PFSK-1 (cell line): ENCODE measurements at regions not wholly inside any gene's neighbourhood (a gene's known extent, or its start where the extent isn't known, plus 50 kb on each side); places are given as distances from the start of the nearest gene placed in this dataset.

ENCODE experiments used
- POLR2AphosphoS5 ChIP-seq: IDR thresholded peaks from 2 replicates; pipeline ENCODE4 v1.6.1; 2012; ENCODE audit warnings: low read depth, mild to moderate bottlenecking, control low read depth, low read length, moderate library complexity
- SIN3A ChIP-seq: IDR thresholded peaks from 2 replicates; pipeline ENCODE4 v1.6.1; 2012; ENCODE audit warnings: mild to moderate bottlenecking, low read length, moderate library complexity, borderline replicate concordance; ENCODE audit not compliant: insufficient read depth
- TAF1 ChIP-seq: IDR thresholded peaks from 2 replicates; pipeline ENCODE4 v1.6.1; 2012; ENCODE audit warnings: low read length, control low read depth, borderline replicate concordance; ENCODE audit not compliant: insufficient read depth
- TF ChIP-seq, protein P1 (sequence below), 2 experiments: IDR thresholded peaks; 2 replicates each; pipeline versions ENCODE4 v1.6.1 to v1.8.0; 2011 to 2012; ENCODE audit warnings: low read depth in 2 of 2, low read length in 2 of 2, control low read depth in 1 of 2, inconsistent platforms in 1 of 2, mild to moderate bottlenecking in 1 of 2, moderate library complexity in 1 of 2; ENCODE audit not compliant: insufficient read depth in 1 of 2

DNA sequence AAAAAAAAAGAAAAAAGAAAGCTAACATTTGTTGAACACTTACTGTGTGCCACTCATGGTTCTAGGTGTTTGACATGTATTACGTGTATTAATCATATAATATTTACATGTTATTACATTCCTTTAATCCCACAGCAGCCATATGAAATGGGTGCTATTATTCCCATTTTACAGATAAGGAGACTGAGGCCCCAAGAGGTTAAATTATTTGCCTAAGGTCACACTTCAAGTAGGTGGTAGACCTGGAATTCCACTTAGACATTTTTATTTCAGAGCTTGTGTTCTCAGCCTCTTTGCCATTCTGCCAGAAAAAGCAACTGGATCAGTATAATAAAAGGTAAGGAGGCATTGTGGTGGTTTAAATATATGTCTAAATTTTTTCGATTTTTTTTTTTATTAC is 55.1 kb upstream of the HS3ST4 start:
- no peak for TF ChIP-seq TAF1
- no peak for TF ChIP-seq POLR2AphosphoS5
- no peak for TF ChIP-seq SIN3A
- TF ChIP-seq, protein P1, sequence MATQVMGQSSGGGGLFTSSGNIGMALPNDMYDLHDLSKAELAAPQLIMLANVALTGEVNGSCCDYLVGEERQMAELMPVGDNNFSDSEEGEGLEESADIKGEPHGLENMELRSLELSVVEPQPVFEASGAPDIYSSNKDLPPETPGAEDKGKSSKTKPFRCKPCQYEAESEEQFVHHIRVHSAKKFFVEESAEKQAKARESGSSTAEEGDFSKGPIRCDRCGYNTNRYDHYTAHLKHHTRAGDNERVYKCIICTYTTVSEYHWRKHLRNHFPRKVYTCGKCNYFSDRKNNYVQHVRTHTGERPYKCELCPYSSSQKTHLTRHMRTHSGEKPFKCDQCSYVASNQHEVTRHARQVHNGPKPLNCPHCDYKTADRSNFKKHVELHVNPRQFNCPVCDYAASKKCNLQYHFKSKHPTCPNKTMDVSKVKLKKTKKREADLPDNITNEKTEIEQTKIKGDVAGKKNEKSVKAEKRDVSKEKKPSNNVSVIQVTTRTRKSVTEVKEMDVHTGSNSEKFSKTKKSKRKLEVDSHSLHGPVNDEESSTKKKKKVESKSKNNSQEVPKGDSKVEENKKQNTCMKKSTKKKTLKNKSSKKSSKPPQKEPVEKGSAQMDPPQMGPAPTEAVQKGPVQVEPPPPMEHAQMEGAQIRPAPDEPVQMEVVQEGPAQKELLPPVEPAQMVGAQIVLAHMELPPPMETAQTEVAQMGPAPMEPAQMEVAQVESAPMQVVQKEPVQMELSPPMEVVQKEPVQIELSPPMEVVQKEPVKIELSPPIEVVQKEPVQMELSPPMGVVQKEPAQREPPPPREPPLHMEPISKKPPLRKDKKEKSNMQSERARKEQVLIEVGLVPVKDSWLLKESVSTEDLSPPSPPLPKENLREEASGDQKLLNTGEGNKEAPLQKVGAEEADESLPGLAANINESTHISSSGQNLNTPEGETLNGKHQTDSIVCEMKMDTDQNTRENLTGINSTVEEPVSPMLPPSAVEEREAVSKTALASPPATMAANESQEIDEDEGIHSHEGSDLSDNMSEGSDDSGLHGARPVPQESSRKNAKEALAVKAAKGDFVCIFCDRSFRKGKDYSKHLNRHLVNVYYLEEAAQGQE (IDR thresholded peaks at IDR 0.05; ENCODE audit: insufficient read depth in 1 of 2, low read depth in 2 of 2, low read length in 2 of 2), result no peak
